ENCODE measurements at regions not wholly inside any gene's neighbourhood (a gene's known extent, or its start where the extent isn't known, plus 50 kb on each side); places are given as distances from the start of the nearest gene placed in this dataset.

DNA sequence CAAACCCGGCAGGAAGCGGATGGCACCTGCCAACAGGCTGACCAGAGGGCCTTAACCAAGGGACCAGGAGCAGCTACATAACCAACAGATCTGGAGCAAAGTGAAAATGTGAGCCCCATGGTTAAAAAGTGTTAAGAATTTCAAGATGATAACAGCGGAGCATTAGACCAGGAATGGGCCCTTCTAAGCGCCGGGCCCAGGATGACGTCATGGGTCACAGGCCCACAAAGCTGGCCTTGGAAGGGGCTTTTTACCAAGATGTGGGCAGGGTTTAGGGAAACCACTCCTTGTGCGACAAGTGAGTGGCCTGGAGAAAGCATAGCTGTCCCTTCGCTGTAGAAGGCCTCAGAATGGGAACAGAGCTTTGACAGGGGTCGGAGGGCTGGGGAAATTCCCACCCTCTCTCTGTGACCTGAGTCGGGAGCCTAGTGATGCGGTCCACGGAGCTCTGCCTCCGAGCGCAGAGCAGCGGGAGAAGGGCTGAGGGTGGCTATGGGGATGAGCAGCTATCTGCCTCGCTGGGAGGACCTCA is 84.4 kb upstream of the RPL38 start:
- Histone ChIP-seq H3K9me3 (ENCODE audit: control extremely low read depth in 1 of 3, control insufficient read depth in 2 of 3, insufficient read depth in 1 of 3, low read length in 2 of 3) (peaks cover 0 to 7% (median 0%) of the 10 kb centered on the region in 3 donors), H3K27me3 (replicated peaks in 1 of 4; ENCODE audit: control extremely low read depth in 1 of 4, control insufficient read depth in 3 of 4, insufficient read depth in 4 of 4, low read length in 3 of 4) (no peaks in the 10 kb centered on the region), H3K27ac (ENCODE audit: low read length in 2 of 2) (no peak overlapping the region), H3K4me2 (replicated peaks; ENCODE audit: low read depth, low read length, poor library complexity, severe bottlenecking) (no peak overlapping the region), H4K20me1 (ENCODE audit: control insufficient read depth, insufficient read depth, low read length, poor library complexity, severe bottlenecking) (no peaks in the 10 kb centered on the region), H3K36me3 (replicated peaks in 1 of 2; ENCODE audit: control extremely low read depth in 1 of 2, control insufficient read depth in 1 of 2, extremely low read depth in 1 of 2, insufficient read depth in 2 of 2, low read length in 1 of 2) (no peaks in the 10 kb centered on the region), H3K4me1 (ENCODE audit: control insufficient read depth in 2 of 2, insufficient read depth in 2 of 2, low read length in 2 of 2) (no peaks in the 10 kb centered on the region), H3K79me2 (ENCODE audit: control insufficient read depth, insufficient read depth, low read length) (no peaks in the 10 kb centered on the region), H3K9ac (ENCODE audit: low read length) (no peak overlapping the region), H3K4me3 (ENCODE audit: control extremely low read depth in 1 of 5, extremely low read depth in 1 of 5, insufficient read depth in 1 of 5, low read depth in 2 of 5, low read length in 4 of 5) (no peak overlapping the region), H2AFZ (ENCODE audit: insufficient read depth, low read depth, low read length, poor library complexity, severe bottlenecking) (no peak overlapping the region)
- H3K27ac Mint-ChIP-seq, result no peak overlapping the region
- DNase-seq (no peak), ATAC-seq (ENCODE audit: low read depth) (no peak)
- peaks cover 4% of the 10 kb centered on the region for H3K9me3 Mint-ChIP-seq (ENCODE audit: insufficient read depth)
- no peak overlapping the region for H3K4me3 Mint-ChIP-seq
- intact Hi-C loops (cut with micrococcal nuclease), result no loop called here
- TF ChIP-seq, protein P1, sequence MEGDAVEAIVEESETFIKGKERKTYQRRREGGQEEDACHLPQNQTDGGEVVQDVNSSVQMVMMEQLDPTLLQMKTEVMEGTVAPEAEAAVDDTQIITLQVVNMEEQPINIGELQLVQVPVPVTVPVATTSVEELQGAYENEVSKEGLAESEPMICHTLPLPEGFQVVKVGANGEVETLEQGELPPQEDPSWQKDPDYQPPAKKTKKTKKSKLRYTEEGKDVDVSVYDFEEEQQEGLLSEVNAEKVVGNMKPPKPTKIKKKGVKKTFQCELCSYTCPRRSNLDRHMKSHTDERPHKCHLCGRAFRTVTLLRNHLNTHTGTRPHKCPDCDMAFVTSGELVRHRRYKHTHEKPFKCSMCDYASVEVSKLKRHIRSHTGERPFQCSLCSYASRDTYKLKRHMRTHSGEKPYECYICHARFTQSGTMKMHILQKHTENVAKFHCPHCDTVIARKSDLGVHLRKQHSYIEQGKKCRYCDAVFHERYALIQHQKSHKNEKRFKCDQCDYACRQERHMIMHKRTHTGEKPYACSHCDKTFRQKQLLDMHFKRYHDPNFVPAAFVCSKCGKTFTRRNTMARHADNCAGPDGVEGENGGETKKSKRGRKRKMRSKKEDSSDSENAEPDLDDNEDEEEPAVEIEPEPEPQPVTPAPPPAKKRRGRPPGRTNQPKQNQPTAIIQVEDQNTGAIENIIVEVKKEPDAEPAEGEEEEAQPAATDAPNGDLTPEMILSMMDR (IDR thresholded peaks at IDR 0.05), result no peak
- TF ChIP-seq EZH2 (IDR thresholded peaks at IDR 0.05; ENCODE audit: borderline replicate concordance, insufficient read depth, low read depth, low read length, poor library complexity, severe bottlenecking), result no peak
- H3K4me1 Mint-ChIP-seq, result no peaks in the 10 kb centered on the region
- 96% methylated on average over 15 of the region's 16 CpGs for WGBS (ENCODE audit: insufficient coverage)
- ChIA-PET CTCF (no interaction called here), POLR2A (no interaction called here)
- H3K27me3 Mint-ChIP-seq, result peaks cover 35% of the 10 kb centered on the region

DNA sequence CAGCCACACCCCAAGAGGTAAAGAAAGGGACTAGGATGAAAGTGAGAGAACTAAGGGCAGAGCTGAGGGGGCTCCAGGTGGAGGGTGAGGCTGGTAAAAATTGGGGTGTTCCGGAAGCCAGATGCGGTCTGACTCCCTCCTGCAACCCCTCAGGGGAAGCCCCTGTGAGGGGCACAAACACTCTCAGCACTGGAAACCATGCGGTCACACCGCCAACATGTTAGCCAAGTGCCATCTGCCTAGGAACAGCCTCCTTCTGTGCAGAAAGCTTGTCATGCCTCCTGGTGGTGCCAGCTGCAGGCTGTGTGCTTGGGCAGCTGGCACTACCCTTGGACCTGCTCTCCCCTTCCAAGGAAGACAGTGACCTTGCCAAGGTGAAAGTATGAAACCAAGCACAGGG is 83.5 kb upstream of the RPL38 start:
- ChIA-PET CTCF (no interaction called here), POLR2A (no interaction called here)
- peaks cover 4% of the 10 kb centered on the region for H3K9me3 Mint-ChIP-seq (ENCODE audit: insufficient read depth)
- DNase-seq (no peak), ATAC-seq (ENCODE audit: low read depth) (no peak)
- H3K27ac Mint-ChIP-seq, result no peak overlapping the region
- intact Hi-C loops (cut with micrococcal nuclease), result no loop called here
- H3K4me3 Mint-ChIP-seq, result no peak overlapping the region
- Histone ChIP-seq H2AFZ (ENCODE audit: insufficient read depth, low read depth, low read length, poor library complexity, severe bottlenecking) (no peak overlapping the region), H3K27me3 (replicated peaks in 1 of 4; ENCODE audit: control extremely low read depth in 1 of 4, control insufficient read depth in 3 of 4, insufficient read depth in 4 of 4, low read length in 3 of 4) (peaks cover 0 to 4% (median 0%) of the 10 kb centered on the region in 4 experiments), H4K20me1 (ENCODE audit: control insufficient read depth, insufficient read depth, low read length, poor library complexity, severe bottlenecking) (no peaks in the 10 kb centered on the region), H3K9me3 (ENCODE audit: control extremely low read depth in 1 of 3, control insufficient read depth in 2 of 3, insufficient read depth in 1 of 3, low read length in 2 of 3) (peaks cover 0 to 7% (median 0%) of the 10 kb centered on the region in 3 donors), H3K27ac (ENCODE audit: low read length in 2 of 2) (no peak overlapping the region), H3K4me3 (ENCODE audit: control extremely low read depth in 1 of 5, extremely low read depth in 1 of 5, insufficient read depth in 1 of 5, low read depth in 2 of 5, low read length in 4 of 5) (no peak overlapping the region), H3K36me3 (replicated peaks in 1 of 2; ENCODE audit: control extremely low read depth in 1 of 2, control insufficient read depth in 1 of 2, extremely low read depth in 1 of 2, insufficient read depth in 2 of 2, low read length in 1 of 2) (no peaks in the 10 kb centered on the region), H3K9ac (ENCODE audit: low read length) (no peak overlapping the region), H3K79me2 (ENCODE audit: control insufficient read depth, insufficient read depth, low read length) (no peaks in the 10 kb centered on the region), H3K4me2 (replicated peaks; ENCODE audit: low read depth, low read length, poor library complexity, severe bottlenecking) (no peak overlapping the region), H3K4me1 (ENCODE audit: control insufficient read depth in 2 of 2, insufficient read depth in 2 of 2, low read length in 2 of 2) (no peaks in the 10 kb centered on the region)
- 84% methylated on average over 4 of the region's 4 CpGs for WGBS (ENCODE audit: insufficient coverage)
- H3K4me1 Mint-ChIP-seq, result no peaks in the 10 kb centered on the region
- peaks cover 38% of the 10 kb centered on the region for H3K27me3 Mint-ChIP-seq
- TF ChIP-seq, protein P1 (IDR thresholded peaks at IDR 0.05), result no peak
- TF ChIP-seq EZH2 (IDR thresholded peaks at IDR 0.05; ENCODE audit: borderline replicate concordance, insufficient read depth, low read depth, low read length, poor library complexity, severe bottlenecking), result no peak

All from B cell (primary cell).